HEK293 (cell line): ENCODE measurements at regions not wholly inside any gene's neighbourhood (a gene's known extent, or its start where the extent isn't known, plus 50 kb on each side); places are given as distances from the start of the nearest gene placed in this dataset.

Experiments
- CTCF ChIA-PET: fragments of 350-600 bp; formaldehyde crosslinking; extraction: SDS; loops from one replicate; lab custom pipeline; 2021; ENCODE audit warnings: antibody characterized with exemption; lab: Yijun Ruan, JAX
- POLR2A ChIA-PET: fragments of 300-600 bp; formaldehyde crosslinking; extraction: SDS; loops from one replicate; lab custom pipeline; 2020; ENCODE audit warnings: antibody characterized with exemption, inconsistent platforms; lab: Yijun Ruan, JAX
- H3K27ac ChIP-seq: fragments of 200-500 bp; sonication (Bioruptor generic); 2 replicates; pipeline ENCODE4 v1.5.1; 2014; ENCODE audit warnings: low read depth, low read length, control low read depth, inconsistent platforms; ENCODE audit errors: extremely low read depth
- H3K36me3 ChIP-seq, 2 experiments: fragments of 200-500 bp in 1 of 2; sonication (Bioruptor generic) in 1 of 2; 1 replicate in 1 of 2; 2 replicates in 1 of 2; pipeline ENCODE4 v1.5.1; 2014 to 2017; ENCODE audit warnings: inconsistent platforms in 2 of 2, low read length in 2 of 2; ENCODE audit not compliant: control insufficient read depth in 2 of 2, insufficient read depth in 1 of 2
- H3K4me1 ChIP-seq: fragments of 200-500 bp; sonication (Bioruptor generic); 2 replicates; pipeline ENCODE4 v1.5.1; 2014; ENCODE audit warnings: mild to moderate bottlenecking, low read length, inconsistent platforms; ENCODE audit not compliant: control insufficient read depth, insufficient read depth
- H3K4me3 ChIP-seq: 2 replicates; pipeline ENCODE4 v1.5.1; 2011; ENCODE audit warnings: low read depth, mild to moderate bottlenecking, control low read depth, low read length, moderate library complexity
- H3K9me3 ChIP-seq: fragments of 200-500 bp; sonication (Bioruptor generic); 2 replicates; pipeline ENCODE4 v1.5.1; 2014; ENCODE audit warnings: low read depth, low read length, inconsistent platforms; ENCODE audit not compliant: control insufficient read depth, insufficient read depth
- GLI2 ChIP-seq: fragments of 450-650 bp; formaldehyde crosslinking; IDR thresholded peaks from 2 replicates; pipeline ENCODE4; 2017; ENCODE audit warnings: missing biosample characterization, missing genetic modification characterization, low read depth, borderline replicate concordance
- IKZF3 ChIP-seq: fragments of 450-650 bp; IDR thresholded peaks from 2 replicates; pipeline ENCODE4 v1.5.0; 2018; ENCODE audit warnings: missing biosample characterization, mild to moderate bottlenecking, missing genetic modification characterization, moderate library complexity
- PRDM4 ChIP-seq: fragments of 450-650 bp; formaldehyde crosslinking; IDR thresholded peaks from 2 replicates; pipeline ENCODE4 v1.5.1; 2017; ENCODE audit warnings: missing biosample characterization, missing genetic modification characterization
- ZBTB17 ChIP-seq: fragments of 450-650 bp; formaldehyde crosslinking; IDR thresholded peaks from 2 replicates; pipeline ENCODE4 v1.5.1; 2016; ENCODE audit warnings: missing biosample characterization, missing genetic modification characterization
- ZBTB44 ChIP-seq: fragments of 450-650 bp; IDR thresholded peaks from 2 replicates; pipeline ENCODE4 v1.5.1; 2018; ENCODE audit warnings: missing biosample characterization, mild to moderate bottlenecking, missing genetic modification characterization
- ZNF10 ChIP-seq: fragments of 450-650 bp; formaldehyde crosslinking; IDR thresholded peaks from 2 replicates; pipeline ENCODE4 v1.5.1; 2017; ENCODE audit warnings: missing biosample characterization, missing genetic modification characterization
- ZNF112 ChIP-seq: fragments of 450-650 bp; formaldehyde crosslinking; IDR thresholded peaks from 2 replicates; pipeline ENCODE4 v1.5.0; 2017; ENCODE audit warnings: missing biosample characterization, missing genetic modification characterization
- ZNF155 ChIP-seq: fragments of 450-650 bp; formaldehyde crosslinking; IDR thresholded peaks from 2 replicates; pipeline ENCODE4 v1.5.1; 2016; ENCODE audit warnings: missing biosample characterization, missing genetic modification characterization
- ZNF16 ChIP-seq: fragments of 450-650 bp; formaldehyde crosslinking; IDR thresholded peaks from 2 replicates; pipeline ENCODE4 v1.5.1; 2016; ENCODE audit warnings: low read depth, missing biosample characterization, missing genetic modification characterization
- ZNF184 ChIP-seq: fragments of 450-650 bp; IDR thresholded peaks from 2 replicates; pipeline ENCODE4 v1.5.1; 2018; ENCODE audit warnings: missing biosample characterization, mild to moderate bottlenecking, missing genetic modification characterization
- ZNF274 ChIP-seq, 2 experiments: fragments of 200-500 bp in 1 of 2; fragments of 450-650 bp in 1 of 2; sonication (Bioruptor generic) in 1 of 2; formaldehyde crosslinking in 1 of 2; IDR thresholded peaks; 2 replicates each; pipeline versions ENCODE4 v1.5.1 to v1.6.1; 2014 to 2016; ENCODE audit warnings: borderline replicate concordance in 1 of 2, inconsistent platforms in 1 of 2, low read length in 1 of 2, missing biosample characterization in 1 of 2, missing genetic modification characterization in 1 of 2
- ZNF426 ChIP-seq: fragments of 450-650 bp; formaldehyde crosslinking; IDR thresholded peaks from 2 replicates; pipeline ENCODE4 v1.5.1; 2017; ENCODE audit warnings: missing biosample characterization, missing genetic modification characterization, mild to moderate bottlenecking, inconsistent platforms, moderate library complexity
- ZNF449 ChIP-seq: fragments of 450-650 bp; formaldehyde crosslinking; IDR thresholded peaks from 2 replicates; pipeline ENCODE4 v1.5.1; 2017; ENCODE audit warnings: missing biosample characterization, mild to moderate bottlenecking, missing genetic modification characterization, moderate library complexity
- ZNF521 ChIP-seq: fragments of 450-650 bp; formaldehyde crosslinking; IDR thresholded peaks from 2 replicates; pipeline ENCODE4 v1.5.1; 2017; ENCODE audit warnings: missing biosample characterization, mild to moderate bottlenecking, missing genetic modification characterization
- ZNF701 ChIP-seq: fragments of 450-650 bp; formaldehyde crosslinking; IDR thresholded peaks from 2 replicates; pipeline ENCODE4 v1.5.1; 2016; ENCODE audit warnings: missing biosample characterization, missing genetic modification characterization
- TF ChIP-seq, protein P1 (sequence below): fragments of 450-650 bp; formaldehyde crosslinking; IDR thresholded peaks from 2 replicates; pipeline ENCODE4 v1.5.1; 2017; ENCODE audit warnings: missing biosample characterization, missing genetic modification characterization
- TF ChIP-seq, protein P2 (sequence below): fragments of 450-650 bp; formaldehyde crosslinking; IDR thresholded peaks from 2 replicates; pipeline ENCODE4 v1.5.1; 2016; ENCODE audit warnings: missing biosample characterization, missing genetic modification characterization, borderline replicate concordance
- TF ChIP-seq, protein P3 (sequence below): fragments of 450-650 bp; formaldehyde crosslinking; IDR thresholded peaks from 2 replicates; pipeline ENCODE4 v1.5.1; 2016; ENCODE audit warnings: missing biosample characterization, missing genetic modification characterization

GRCh38 chr6:144561455-144562043 lies 276.4 kb downstream of the UTRN start:
- TF ChIP-seq ZNF155 (tag by site-specific recombination) (no peak), ZBTB17 (no peak), ZNF449 (no peak), ZNF274 (IDR thresholded peaks at IDR 0.05; ENCODE audit: low read length) (no peak), ZNF274 (tag by site-specific recombination; IDR thresholded peaks at IDR 0.05; ENCODE audit: borderline replicate concordance) (no peak), ZNF112 (no peak), GLI2 (no peak)
- TF ChIP-seq, protein P1, sequence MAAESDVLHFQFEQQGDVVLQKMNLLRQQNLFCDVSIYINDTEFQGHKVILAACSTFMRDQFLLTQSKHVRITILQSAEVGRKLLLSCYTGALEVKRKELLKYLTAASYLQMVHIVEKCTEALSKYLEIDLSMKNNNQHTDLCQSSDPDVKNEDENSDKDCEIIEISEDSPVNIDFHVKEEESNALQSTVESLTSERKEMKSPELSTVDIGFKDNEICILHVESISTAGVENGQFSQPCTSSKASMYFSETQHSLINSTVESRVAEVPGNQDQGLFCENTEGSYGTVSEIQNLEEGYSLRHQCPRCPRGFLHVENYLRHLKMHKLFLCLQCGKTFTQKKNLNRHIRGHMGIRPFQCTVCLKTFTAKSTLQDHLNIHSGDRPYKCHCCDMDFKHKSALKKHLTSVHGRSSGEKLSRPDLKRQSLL (tag by site-specific recombination): no peak
- TF ChIP-seq, protein P2, sequence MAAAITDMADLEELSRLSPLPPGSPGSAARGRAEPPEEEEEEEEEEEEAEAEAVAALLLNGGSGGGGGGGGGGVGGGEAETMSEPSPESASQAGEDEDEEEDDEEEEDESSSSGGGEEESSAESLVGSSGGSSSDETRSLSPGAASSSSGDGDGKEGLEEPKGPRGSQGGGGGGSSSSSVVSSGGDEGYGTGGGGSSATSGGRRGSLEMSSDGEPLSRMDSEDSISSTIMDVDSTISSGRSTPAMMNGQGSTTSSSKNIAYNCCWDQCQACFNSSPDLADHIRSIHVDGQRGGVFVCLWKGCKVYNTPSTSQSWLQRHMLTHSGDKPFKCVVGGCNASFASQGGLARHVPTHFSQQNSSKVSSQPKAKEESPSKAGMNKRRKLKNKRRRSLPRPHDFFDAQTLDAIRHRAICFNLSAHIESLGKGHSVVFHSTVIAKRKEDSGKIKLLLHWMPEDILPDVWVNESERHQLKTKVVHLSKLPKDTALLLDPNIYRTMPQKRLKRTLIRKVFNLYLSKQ (tag by site-specific recombination): no peak
- ChIA-PET CTCF (interaction anchor here (0.5 kb wide), 1 partner anchor 522 kb away, joined by 3 read pairs; no protein-coding TSS in a partner anchor), POLR2A (no interaction called here)
- Histone ChIP-seq H3K36me3 (peaks cover 0 to 11% of the 10 kb centered on the region in 2 experiments; a peak in 1 of 3 replicates), H3K9me3 (no peaks in the 10 kb centered on the region), H3K27ac (no peak overlapping the region), H3K4me3 (no peak overlapping the region), H3K4me1 (no peaks in the 10 kb centered on the region)

DNA sequence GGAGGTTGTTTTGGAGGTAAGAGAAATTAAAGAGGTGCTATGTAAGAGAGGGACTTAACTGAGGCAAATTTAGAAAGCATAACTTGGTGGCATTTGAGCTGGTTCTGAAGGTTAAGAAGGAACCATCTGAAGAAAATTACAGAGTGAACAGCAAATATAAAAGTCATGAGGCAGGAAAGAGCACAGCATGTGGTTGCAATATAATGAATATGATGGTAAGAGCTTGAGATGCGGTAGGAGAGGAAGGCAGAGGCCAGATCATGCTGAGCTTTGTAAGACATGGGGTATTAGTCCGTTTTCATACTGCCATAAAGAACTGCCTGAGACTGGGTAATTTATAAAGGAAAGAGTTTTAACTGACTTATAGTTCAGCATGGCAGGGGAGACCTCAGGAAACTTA lies 279.1 kb downstream of the UTRN start:
- Histone ChIP-seq H3K36me3 (peaks cover 0 to 5% of the 10 kb centered on the region in 2 experiments; a peak in 1 of 3 replicates), H3K4me3 (no peak overlapping the region), H3K27ac (no peak overlapping the region), H3K4me1 (no peaks in the 10 kb centered on the region), H3K9me3 (no peaks in the 10 kb centered on the region)
- ChIA-PET POLR2A (no interaction called here), CTCF (interaction anchor here (0.6 to 0.8 kb wide), 3 partner anchors 10 to 1025 kb away, joined by 3 read pairs; no protein-coding TSS in a partner anchor)
- no peak for TF ChIP-seq ZNF10 (tag by site-specific recombination)
- TF ChIP-seq, protein P3, sequence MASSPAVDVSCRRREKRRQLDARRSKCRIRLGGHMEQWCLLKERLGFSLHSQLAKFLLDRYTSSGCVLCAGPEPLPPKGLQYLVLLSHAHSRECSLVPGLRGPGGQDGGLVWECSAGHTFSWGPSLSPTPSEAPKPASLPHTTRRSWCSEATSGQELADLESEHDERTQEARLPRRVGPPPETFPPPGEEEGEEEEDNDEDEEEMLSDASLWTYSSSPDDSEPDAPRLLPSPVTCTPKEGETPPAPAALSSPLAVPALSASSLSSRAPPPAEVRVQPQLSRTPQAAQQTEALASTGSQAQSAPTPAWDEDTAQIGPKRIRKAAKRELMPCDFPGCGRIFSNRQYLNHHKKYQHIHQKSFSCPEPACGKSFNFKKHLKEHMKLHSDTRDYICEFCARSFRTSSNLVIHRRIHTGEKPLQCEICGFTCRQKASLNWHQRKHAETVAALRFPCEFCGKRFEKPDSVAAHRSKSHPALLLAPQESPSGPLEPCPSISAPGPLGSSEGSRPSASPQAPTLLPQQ: no peak
- no peak for TF ChIP-seq IKZF3
- TF ChIP-seq ZNF701 (tag by site-specific recombination): no peak
- TF ChIP-seq PRDM4 (tag by site-specific recombination): no peak
- no peak for TF ChIP-seq ZBTB44 (tag by site-specific recombination)
- no peak for TF ChIP-seq ZNF426
- TF ChIP-seq ZNF184 (tag by site-specific recombination): no peak
- TF ChIP-seq ZNF521 (tag by site-specific recombination): no peak
- TF ChIP-seq ZNF16 (tag by site-specific recombination): no peak
